Astrocyte (in vitro differentiated cells and primary cell): ENCODE measurements at regions not wholly inside any gene's neighbourhood (a gene's known extent, or its start where the extent isn't known, plus 50 kb on each side); places are given as distances from the start of the nearest gene placed in this dataset.

ENCODE experiments used
- DNase-seq: peaks from one replicate; pipeline ENCODE4 v3.0.0-alpha.2; 2010; ENCODE audit warnings: low read depth
- FAIRE-seq: peaks from 2 replicates; lab custom pipeline; 2011; peaks lifted over from hg19 to GRCh38; lab: Jason Lieb, UNC
- H2AFZ ChIP-seq: 2 replicates; pipeline ENCODE4 v1.6.0; 2012; ENCODE audit warnings: low read depth, low read length, inconsistent platforms
- H3K27ac ChIP-seq: 2 replicates; pipeline ENCODE4 v1.5.1; 2011; ENCODE audit warnings: low read depth, low read length, inconsistent platforms
- H3K27me3 ChIP-seq: 2 replicates; pipeline ENCODE4 v1.6.0; 2011; ENCODE audit warnings: low read length, inconsistent platforms; ENCODE audit not compliant: insufficient read depth
- H3K36me3 ChIP-seq: 2 replicates; pipeline ENCODE4 v1.5.1; 2011; ENCODE audit warnings: low read length, inconsistent platforms; ENCODE audit not compliant: insufficient read depth
- H3K4me1 ChIP-seq: 2 replicates; pipeline ENCODE4 v1.5.1; 2011; ENCODE audit warnings: low read length, inconsistent platforms; ENCODE audit not compliant: insufficient read depth
- H3K4me2 ChIP-seq: 2 replicates; pipeline ENCODE4 v1.6.0; 2012; ENCODE audit warnings: low read length, inconsistent platforms
- H3K4me3 ChIP-seq: 2 replicates; pipeline ENCODE4 v1.5.1; 2011; ENCODE audit warnings: low read depth, mild to moderate bottlenecking, low read length, inconsistent platforms; ENCODE audit not compliant: insufficient read depth
- H3K79me2 ChIP-seq: 2 replicates; pipeline ENCODE4 v1.6.0; 2012; ENCODE audit warnings: mild to moderate bottlenecking, low read length, inconsistent platforms; ENCODE audit not compliant: insufficient read depth
- H3K9ac ChIP-seq: 2 replicates; pipeline ENCODE4 v1.6.0; 2012; ENCODE audit warnings: mild to moderate bottlenecking, low read length, inconsistent platforms
- H3K9me3 ChIP-seq: 2 replicates; pipeline ENCODE4 v1.5.1; 2012; ENCODE audit warnings: low read depth, mild to moderate bottlenecking, low read length, inconsistent platforms; ENCODE audit not compliant: insufficient read depth
- H4K20me1 ChIP-seq: 2 replicates; pipeline ENCODE4 v1.6.0; 2012; ENCODE audit warnings: low read length, inconsistent platforms; ENCODE audit not compliant: insufficient read depth
- H3K27ac Mint-ChIP-seq: one replicate; pipeline ENCODE4 v1.8.0; 2021; ENCODE audit warnings: mild to moderate bottlenecking, mixed read lengths; ENCODE audit not compliant: unreplicated experiment
- H3K27me3 Mint-ChIP-seq: one replicate; pipeline ENCODE4 v1.8.0; 2021; ENCODE audit warnings: low read depth, mixed read lengths; ENCODE audit not compliant: unreplicated experiment
- H3K36me3 Mint-ChIP-seq: one replicate; pipeline ENCODE4 v1.8.0; 2021; ENCODE audit warnings: low read depth, mixed read lengths; ENCODE audit not compliant: unreplicated experiment
- H3K4me1 Mint-ChIP-seq: one replicate; pipeline ENCODE4 v1.8.0; 2021; ENCODE audit warnings: low read depth, mixed read lengths; ENCODE audit not compliant: unreplicated experiment
- H3K4me3 Mint-ChIP-seq: one replicate; pipeline ENCODE4 v1.8.0; 2021; ENCODE audit warnings: mild to moderate bottlenecking, moderate library complexity, mixed read lengths; ENCODE audit not compliant: unreplicated experiment
- H3K9me3 Mint-ChIP-seq: one replicate; pipeline ENCODE4 v1.8.0; 2021; ENCODE audit warnings: mild to moderate bottlenecking, mixed read lengths; ENCODE audit not compliant: unreplicated experiment
- CTCF ChIP-seq: IDR thresholded peaks from 2 replicates; pipeline ENCODE4 v1.5.1; 2011; ENCODE audit warnings: low read depth, mild to moderate bottlenecking, inconsistent platforms, low read length, moderate library complexity; ENCODE audit not compliant: insufficient read depth
- EZH2 ChIP-seq: IDR thresholded peaks from 2 replicates; pipeline ENCODE4 v1.6.1; 2012; ENCODE audit warnings: mild to moderate bottlenecking, low read length, inconsistent platforms; ENCODE audit not compliant: insufficient read depth

- Histone ChIP-seq H3K4me1 (no peaks in the 10 kb centered on the region), H3K9ac (no peak overlapping the region), H3K4me2 (no peak overlapping the region), H3K36me3 (peaks cover 2% of the 10 kb centered on the region), H3K9me3 (no peaks in the 10 kb centered on the region), H3K79me2 (no peaks in the 10 kb centered on the region), H2AFZ (no peak overlapping the region), H3K4me3 (no peak overlapping the region), H4K20me1 (no peaks in the 10 kb centered on the region), H3K27me3 (no peaks in the 10 kb centered on the region), H3K27ac (no peak overlapping the region)
- no peak overlapping the region for H3K4me3 Mint-ChIP-seq
- no peaks in the 10 kb centered on the region for H3K27me3 Mint-ChIP-seq
- no peak overlapping the region for H3K27ac Mint-ChIP-seq
- peaks cover 3% of the 10 kb centered on the region for H3K9me3 Mint-ChIP-seq
- FAIRE-seq (no peak), DNase-seq (no peak)
- TF ChIP-seq CTCF (no peak), EZH2 (no peak)
- peaks cover 14% of the 10 kb centered on the region for H3K36me3 Mint-ChIP-seq
- H3K4me1 Mint-ChIP-seq: no peaks in the 10 kb centered on the region
These were observed 142.6 kb downstream of the KATNIP start for GRCh38 chr16:27692576-27692975.

GRCh38 chr16:27695161-27695560 lies 145.2 kb downstream of the KATNIP start:
- Histone ChIP-seq H3K4me2 (no peak overlapping the region), H3K4me3 (no peak overlapping the region), H4K20me1 (no peaks in the 10 kb centered on the region), H3K27me3 (no peaks in the 10 kb centered on the region), H3K36me3 (no peaks in the 10 kb centered on the region), H2AFZ (no peak overlapping the region), H3K27ac (no peak overlapping the region), H3K4me1 (no peaks in the 10 kb centered on the region), H3K9me3 (no peaks in the 10 kb centered on the region), H3K9ac (no peak overlapping the region), H3K79me2 (no peaks in the 10 kb centered on the region)
- no peak for DNase-seq
- Mint-ChIP-seq H3K9me3 (peaks cover 3% of the 10 kb centered on the region), H3K4me3 (no peak overlapping the region), H3K27me3 (no peaks in the 10 kb centered on the region), H3K4me1 (peaks cover under 1% of the 10 kb centered on the region), H3K27ac (no peak overlapping the region), H3K36me3 (peaks cover 21% of the 10 kb centered on the region)
- FAIRE-seq: no peak
- TF ChIP-seq EZH2 (no peak), CTCF (no peak)

GRCh38 chr16:27698266-27698665 lies 148.3 kb downstream of the KATNIP start:
- DNase-seq (no peak), FAIRE-seq (no peak)
- Mint-ChIP-seq H3K36me3 (peaks cover 11% of the 10 kb centered on the region), H3K4me3 (no peak overlapping the region), H3K9me3 (no peaks in the 10 kb centered on the region), H3K27me3 (no peaks in the 10 kb centered on the region), H3K27ac (no peak overlapping the region), H3K4me1 (peaks cover 7% of the 10 kb centered on the region)
- no peaks in the 10 kb centered on the region for H3K79me2 ChIP-seq
- TF ChIP-seq CTCF (no peak), EZH2 (no peak)
- no peaks in the 10 kb centered on the region for H3K9me3 ChIP-seq
- no peaks in the 10 kb centered on the region for H4K20me1 ChIP-seq
- H3K4me3 ChIP-seq: no peak overlapping the region
- H3K27me3 ChIP-seq: no peaks in the 10 kb centered on the region
- H3K36me3 ChIP-seq: no peaks in the 10 kb centered on the region
- no peak overlapping the region for H3K27ac ChIP-seq
- no peak overlapping the region for H3K9ac ChIP-seq
- peaks cover 3% of the 10 kb centered on the region for H3K4me1 ChIP-seq
- no peak overlapping the region for H3K4me2 ChIP-seq
- no peak overlapping the region for H2AFZ ChIP-seq
